SW480 (cell line): ENCODE measurements at regions not wholly inside any gene's neighbourhood (a gene's known extent, or its start where the extent isn't known, plus 50 kb on each side); places are given as distances from the start of the nearest gene placed in this dataset.
"Not testable (repeated sequence)": the region's sequence is repeated elsewhere in the genome, so short reads cannot be mapped to it uniquely, and the experiment has no call there.

ENCODE experiments used
- DNase-seq: peaks from one replicate; pipeline ENCODE4 v3.0.0-alpha.2; 2016; ENCODE audit warnings: low spot score

- no peak for DNase-seq
These were observed 799.2 kb downstream of the REEP3 start for GRCh38 chr10:64320448-64320847.

GRCh38 chr10:64329510-64329909 lies 808.3 kb downstream of the REEP3 start:
- no peak for DNase-seq

- DNase-seq, result no peak
These were observed 811.4 kb downstream of the REEP3 start for GRCh38 chr10:64332551-64332950.

GRCh38 chr10:64334084-64334483 lies 812.9 kb downstream of the REEP3 start:
- no peak for DNase-seq

GRCh38 chr10:64344211-64344610 lies 823.0 kb downstream of the REEP3 start:
- no peak for DNase-seq

- DNase-seq, result no peak
These were observed 824.7 kb downstream of the REEP3 start for GRCh38 chr10:64345856-64346255.

GRCh38 chr10:64346389-64346788 lies 825.2 kb downstream of the REEP3 start:
- no peak for DNase-seq

GRCh38 chr10:64350665-64351064 lies 829.5 kb downstream of the REEP3 start:
- no peak for DNase-seq

GRCh38 chr10:64358907-64359306 lies 837.7 kb downstream of the REEP3 start:
- DNase-seq, result no peak

- not testable (repeated sequence) for DNase-seq
These were observed 839.0 kb downstream of the REEP3 start for GRCh38 chr10:64360240-64360639.

- DNase-seq, result no peak
These were observed 842.5 kb downstream of the REEP3 start for GRCh38 chr10:64363687-64364086.

GRCh38 chr10:64365663-64366062 lies 844.5 kb downstream of the REEP3 start:
- no peak for DNase-seq

- DNase-seq, result no peak
These were observed 847.1 kb downstream of the REEP3 start for GRCh38 chr10:64368298-64368697.

- no peak for DNase-seq
These were observed 848.9 kb downstream of the REEP3 start for GRCh38 chr10:64369885-64370773.

GRCh38 chr10:64374346-64374745 lies 853.1 kb downstream of the REEP3 start:
- DNase-seq, result no peak

- DNase-seq, result no peak
These were observed 855.0 kb downstream of the REEP3 start for GRCh38 chr10:64376167-64376566.

- DNase-seq, result no peak
These were observed 858.7 kb downstream of the REEP3 start for GRCh38 chr10:64379898-64380297.

GRCh38 chr10:64385355-64385754 lies 864.2 kb downstream of the REEP3 start:
- no peak for DNase-seq

- DNase-seq, result no peak
These were observed 873.5 kb downstream of the REEP3 start for GRCh38 chr10:64394744-64395143.

- no peak for DNase-seq
These were observed 875.0 kb downstream of the REEP3 start for GRCh38 chr10:64396105-64396708.

- DNase-seq, result no peak
These were observed 875.9 kb downstream of the REEP3 start for GRCh38 chr10:64397125-64397524.

- DNase-seq, result no peak
These were observed 887.4 kb downstream of the REEP3 start for GRCh38 chr10:64408391-64409183.

GRCh38 chr10:64409349-64409748 lies 888.1 kb downstream of the REEP3 start:
- no peak for DNase-seq
